Neural progenitor cell (in vitro differentiated cells): ENCODE measurements at regions not wholly inside any gene's neighbourhood (a gene's known extent, or its start where the extent isn't known, plus 50 kb on each side); places are given as distances from the start of the nearest gene placed in this dataset.

Experiments
- EZH2 ChIP-seq: fragments of 200-600 bp; sonication (generic); IDR thresholded peaks from 2 replicates; pipeline ENCODE4 v1.6.1; 2017; ENCODE audit warnings: antibody characterized with exemption, mild to moderate bottlenecking, moderate library complexity
- TF ChIP-seq, protein P1 (sequence below): fragments of 200-600 bp; sonication (generic); IDR thresholded peaks from 2 replicates; pipeline ENCODE4 v1.5.1; 2017; ENCODE audit warnings: antibody characterized with exemption, mild to moderate bottlenecking

DNA sequence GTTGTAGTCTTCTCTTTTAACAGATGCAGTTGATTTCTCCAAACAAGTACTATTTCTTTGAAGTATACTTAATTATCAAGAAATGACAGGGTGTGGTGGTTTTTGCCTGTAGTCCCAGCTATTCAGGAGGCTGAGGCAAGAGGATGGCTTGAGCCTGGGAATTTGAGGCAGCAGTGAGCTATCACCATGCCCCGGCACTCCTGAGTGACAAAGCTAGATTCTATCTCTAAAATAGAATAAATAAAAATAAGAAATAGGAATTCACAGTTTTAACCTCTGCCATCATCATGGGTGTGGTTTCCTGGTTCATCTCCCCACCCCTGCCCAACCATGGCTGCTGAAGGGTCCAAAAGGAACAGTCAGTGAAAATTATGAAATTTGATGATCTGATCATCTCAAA is 290.2 kb upstream of the FLRT2 start:
- TF ChIP-seq, protein P1, sequence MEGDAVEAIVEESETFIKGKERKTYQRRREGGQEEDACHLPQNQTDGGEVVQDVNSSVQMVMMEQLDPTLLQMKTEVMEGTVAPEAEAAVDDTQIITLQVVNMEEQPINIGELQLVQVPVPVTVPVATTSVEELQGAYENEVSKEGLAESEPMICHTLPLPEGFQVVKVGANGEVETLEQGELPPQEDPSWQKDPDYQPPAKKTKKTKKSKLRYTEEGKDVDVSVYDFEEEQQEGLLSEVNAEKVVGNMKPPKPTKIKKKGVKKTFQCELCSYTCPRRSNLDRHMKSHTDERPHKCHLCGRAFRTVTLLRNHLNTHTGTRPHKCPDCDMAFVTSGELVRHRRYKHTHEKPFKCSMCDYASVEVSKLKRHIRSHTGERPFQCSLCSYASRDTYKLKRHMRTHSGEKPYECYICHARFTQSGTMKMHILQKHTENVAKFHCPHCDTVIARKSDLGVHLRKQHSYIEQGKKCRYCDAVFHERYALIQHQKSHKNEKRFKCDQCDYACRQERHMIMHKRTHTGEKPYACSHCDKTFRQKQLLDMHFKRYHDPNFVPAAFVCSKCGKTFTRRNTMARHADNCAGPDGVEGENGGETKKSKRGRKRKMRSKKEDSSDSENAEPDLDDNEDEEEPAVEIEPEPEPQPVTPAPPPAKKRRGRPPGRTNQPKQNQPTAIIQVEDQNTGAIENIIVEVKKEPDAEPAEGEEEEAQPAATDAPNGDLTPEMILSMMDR = no peak
- no peak for TF ChIP-seq EZH2
